ENCODE measurements at regions not wholly inside any gene's neighbourhood (a gene's known extent, or its start where the extent isn't known, plus 50 kb on each side); places are given as distances from the start of the nearest gene placed in this dataset.

- no peaks in the 10 kb centered on the region for H3K36me3 ChIP-seq
- H3K9me3 ChIP-seq = no peaks in the 10 kb centered on the region
- H3K4me1 ChIP-seq = peaks cover 0 to 11% (median 10%) of the 10 kb centered on the region in 6 donors
- no peaks in the 10 kb centered on the region for H3K27me3 ChIP-seq (replicated peaks in 1 of 7)
- no peak overlapping the region for H3K27ac ChIP-seq
- 92 to 99% (median 96%) methylated on average over 3 of the region's 3 CpGs for WGBS, 5 donors
- TF ChIP-seq POLR2AphosphoS5 (IDR thresholded peaks at IDR 0.05) = no peak
- no peak for TF ChIP-seq POLR2A (IDR thresholded peaks at IDR 0.05)
- TF ChIP-seq CTCF (IDR thresholded peaks at IDR 0.05 in 8 of 11, conservative IDR thresholded peaks at IDR 0.05 in 3 of 11) = no peak
- no peak overlapping the region for H3K4me3 ChIP-seq
- no peak for DNase-seq
- intact Hi-C loops (cut with DNase I; ENCODE audit: low total_unique reads) = no loop called here
Measured at GRCh38 chr1:108036796-108037562, 72.0 kb upstream of the VAV3 start.

DNA sequence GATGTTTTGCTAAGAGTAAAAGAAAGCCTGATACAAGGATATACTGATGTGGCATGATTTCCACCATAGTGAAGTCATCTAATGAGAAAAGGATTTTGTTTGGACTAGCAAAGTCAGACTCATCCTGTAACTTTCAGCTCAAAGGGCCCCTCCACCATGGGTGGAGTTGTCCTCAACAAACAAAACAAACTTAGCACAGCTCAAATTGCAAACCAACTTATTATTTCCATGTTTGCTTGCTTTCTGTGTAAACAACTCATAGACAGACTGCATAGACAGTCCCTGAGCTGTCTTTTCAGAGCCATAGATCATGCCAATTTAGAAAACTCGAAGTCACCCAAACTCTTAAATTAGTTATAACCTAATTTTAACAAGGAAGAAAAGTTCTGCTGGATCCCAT lies 69.4 kb upstream of the VAV3 start:
- no peak overlapping the region for H3K27ac ChIP-seq
- WGBS, 5 donors = 65 to 91% (median 86%) methylated on average over 1 of the region's 1 CpG
- no peaks in the 10 kb centered on the region for H3K4me1 ChIP-seq
- DNase-seq = no peak
- H3K4me3 ChIP-seq = no peak overlapping the region
- intact Hi-C loops (cut with DNase I; ENCODE audit: low total_unique reads) = no loop called here
- TF ChIP-seq POLR2AphosphoS5 (IDR thresholded peaks at IDR 0.05) (no peak), CTCF (IDR thresholded peaks at IDR 0.05 in 8 of 11, conservative IDR thresholded peaks at IDR 0.05 in 3 of 11) (no peak), POLR2A (IDR thresholded peaks at IDR 0.05) (no peak)
- no peaks in the 10 kb centered on the region for H3K9me3 ChIP-seq
- H3K36me3 ChIP-seq = no peaks in the 10 kb centered on the region
- H3K27me3 ChIP-seq (replicated peaks in 1 of 7) = no peaks in the 10 kb centered on the region

GRCh38 chr1:108033550-108033951 lies 68.6 kb upstream of the VAV3 start:
- Histone ChIP-seq H3K9me3 (no peaks in the 10 kb centered on the region), H3K4me1 (peaks cover 0 to 7% (median 0%) of the 10 kb centered on the region in 6 donors)
- intact Hi-C loops (cut with DNase I; ENCODE audit: low total_unique reads) = no loop called here

More at GRCh38 chr1:108033550-108033951, 68.6 kb upstream of the VAV3 start:
- H3K27me3 ChIP-seq (replicated peaks in 1 of 7) = no peaks in the 10 kb centered on the region
- TF ChIP-seq POLR2AphosphoS5 (IDR thresholded peaks at IDR 0.05) = no peak
- no peak for TF ChIP-seq CTCF (IDR thresholded peaks at IDR 0.05 in 8 of 11, conservative IDR thresholded peaks at IDR 0.05 in 3 of 11)
- TF ChIP-seq POLR2A (IDR thresholded peaks at IDR 0.05) = no peak
- no peak for DNase-seq
- H3K4me3 ChIP-seq = no peak overlapping the region
- no peaks in the 10 kb centered on the region for H3K36me3 ChIP-seq
- no peak overlapping the region for H3K27ac ChIP-seq
- WGBS, 5 donors = 93 to 98% (median 96%) methylated on average over 2 of the region's 2 CpGs
